Neutrophil (primary cell): ENCODE measurements at regions not wholly inside any gene's neighbourhood (a gene's known extent, or its start where the extent isn't known, plus 50 kb on each side); places are given as distances from the start of the nearest gene placed in this dataset.

ENCODE experiments used
- H3K27ac ChIP-seq: fragments of 200-600 bp; sonication (generic); 2 replicates; pipeline ENCODE4 v1.5.1; 2016; ENCODE audit warnings: mild to moderate bottlenecking, moderate library complexity
- H3K27me3 ChIP-seq: fragments of 200-600 bp; sonication (generic); 2 replicates; pipeline ENCODE4 v1.6.0; 2016; ENCODE audit warnings: mild to moderate bottlenecking
- H3K36me3 ChIP-seq: fragments of 200-600 bp; sonication (generic); 2 replicates; pipeline ENCODE4 v1.5.1; 2017
- H3K4me1 ChIP-seq, 2 experiments: fragments of 200-600 bp in 1 of 2; sonication (generic) in 1 of 2; 1 replicate in 1 of 2; 2 replicates in 1 of 2; pipeline versions ENCODE4 v1.5.1 to v1.6.1; 2013 to 2016; ENCODE audit warnings: low read depth in 1 of 2, low read length in 1 of 2, mild to moderate bottlenecking in 1 of 2, moderate library complexity in 1 of 2; ENCODE audit not compliant: control insufficient read depth in 1 of 2, insufficient read depth in 1 of 2
- H3K4me3 ChIP-seq, 2 experiments: fragments of 200-600 bp in 1 of 2; sonication (generic) in 1 of 2; 1 replicate in 1 of 2; 2 replicates in 1 of 2; pipeline ENCODE4 v1.5.1; 2013 to 2016; ENCODE audit warnings: low read depth in 1 of 2, low read length in 1 of 2, mild to moderate bottlenecking in 1 of 2, moderate library complexity in 1 of 2
- H3K9me3 ChIP-seq: fragments of 200-600 bp; sonication (generic); 2 replicates; pipeline ENCODE4 v1.5.1; 2016
- TF ChIP-seq, protein P1 (sequence below): fragments of 200-600 bp; sonication (generic); IDR thresholded peaks from 2 replicates; pipeline ENCODE4 v1.5.1; 2016; ENCODE audit warnings: antibody characterized with exemption

DNA sequence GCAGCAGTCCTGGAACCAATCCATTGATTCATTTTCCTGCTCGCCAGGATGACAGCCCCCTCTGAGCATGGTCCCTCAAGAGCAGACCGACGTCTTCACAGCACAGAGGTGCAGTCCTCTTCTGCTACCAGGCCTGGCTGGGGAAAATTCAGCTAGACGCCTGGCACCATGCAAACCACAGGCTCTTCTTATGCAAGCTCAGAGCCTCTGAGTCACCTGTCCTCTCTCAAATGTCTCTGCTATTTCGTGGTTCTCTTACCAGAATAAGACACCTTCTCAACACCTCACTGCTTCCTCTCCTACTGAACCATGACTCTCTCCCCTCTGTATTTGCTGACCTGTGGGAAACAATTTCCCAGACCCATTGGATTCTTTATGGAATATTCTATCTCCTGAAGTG, 79.8 kb upstream of the CYRIA start:
- TF ChIP-seq, protein P1, sequence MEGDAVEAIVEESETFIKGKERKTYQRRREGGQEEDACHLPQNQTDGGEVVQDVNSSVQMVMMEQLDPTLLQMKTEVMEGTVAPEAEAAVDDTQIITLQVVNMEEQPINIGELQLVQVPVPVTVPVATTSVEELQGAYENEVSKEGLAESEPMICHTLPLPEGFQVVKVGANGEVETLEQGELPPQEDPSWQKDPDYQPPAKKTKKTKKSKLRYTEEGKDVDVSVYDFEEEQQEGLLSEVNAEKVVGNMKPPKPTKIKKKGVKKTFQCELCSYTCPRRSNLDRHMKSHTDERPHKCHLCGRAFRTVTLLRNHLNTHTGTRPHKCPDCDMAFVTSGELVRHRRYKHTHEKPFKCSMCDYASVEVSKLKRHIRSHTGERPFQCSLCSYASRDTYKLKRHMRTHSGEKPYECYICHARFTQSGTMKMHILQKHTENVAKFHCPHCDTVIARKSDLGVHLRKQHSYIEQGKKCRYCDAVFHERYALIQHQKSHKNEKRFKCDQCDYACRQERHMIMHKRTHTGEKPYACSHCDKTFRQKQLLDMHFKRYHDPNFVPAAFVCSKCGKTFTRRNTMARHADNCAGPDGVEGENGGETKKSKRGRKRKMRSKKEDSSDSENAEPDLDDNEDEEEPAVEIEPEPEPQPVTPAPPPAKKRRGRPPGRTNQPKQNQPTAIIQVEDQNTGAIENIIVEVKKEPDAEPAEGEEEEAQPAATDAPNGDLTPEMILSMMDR, result no peak
- H3K9me3 ChIP-seq, result no peaks in the 10 kb centered on the region
- H3K4me1 ChIP-seq, result no peaks in the 10 kb centered on the region
- H3K27me3 ChIP-seq, result peaks cover 9% of the 10 kb centered on the region
- no peaks in the 10 kb centered on the region for H3K36me3 ChIP-seq
- no peak overlapping the region for H3K27ac ChIP-seq
- no peak overlapping the region for H3K4me3 ChIP-seq

DNA sequence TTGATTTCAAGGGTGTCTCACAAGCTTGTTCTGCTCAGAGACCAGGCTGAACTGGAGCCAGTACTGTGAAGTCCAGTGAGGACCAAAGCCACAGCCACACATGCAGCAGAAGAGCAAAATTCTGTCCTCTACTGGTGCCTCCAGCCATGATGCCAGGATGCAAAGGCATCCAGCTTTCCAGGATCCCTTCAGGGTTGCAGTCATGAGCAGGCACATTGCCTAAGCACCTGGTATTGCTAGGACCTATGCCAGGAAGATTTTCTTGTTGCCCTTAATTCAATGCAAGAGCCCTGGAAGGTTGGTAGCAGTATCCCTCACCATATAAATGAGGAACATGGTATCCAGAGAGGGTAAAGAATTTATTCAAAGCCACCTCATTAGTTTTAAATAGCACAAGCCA, 78.9 kb upstream of the CYRIA start:
- TF ChIP-seq, protein P1, result no peak
- Histone ChIP-seq H3K9me3 (no peaks in the 10 kb centered on the region), H3K4me1 (no peaks in the 10 kb centered on the region), H3K36me3 (no peaks in the 10 kb centered on the region), H3K27ac (no peak overlapping the region), H3K27me3 (peaks cover 9% of the 10 kb centered on the region), H3K4me3 (no peak overlapping the region)

DNA sequence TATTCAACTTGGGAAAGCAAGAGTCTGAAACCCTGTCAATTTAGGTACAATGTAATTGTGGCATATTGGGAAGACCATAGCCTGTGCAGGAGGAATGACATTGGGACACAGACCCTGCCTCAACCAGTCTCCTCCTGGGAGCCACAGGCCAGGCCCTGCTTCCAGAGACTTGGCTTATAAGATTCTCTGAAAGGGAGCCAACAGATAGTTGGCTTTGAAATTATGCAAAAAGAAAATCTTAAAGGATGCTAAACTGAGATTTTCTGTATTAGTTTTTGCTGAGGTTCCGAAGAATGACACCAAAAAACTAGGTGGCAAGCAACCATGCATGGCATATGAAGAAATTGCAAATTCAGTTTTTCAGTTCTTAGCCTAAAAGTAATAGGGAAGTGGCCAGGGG, 76.4 kb upstream of the CYRIA start:
- H3K4me1 ChIP-seq, result no peaks in the 10 kb centered on the region
- no peaks in the 10 kb centered on the region for H3K9me3 ChIP-seq
- H3K36me3 ChIP-seq, result no peaks in the 10 kb centered on the region
- TF ChIP-seq, protein P1, result no peak
- peaks cover 9% of the 10 kb centered on the region for H3K27me3 ChIP-seq
- H3K27ac ChIP-seq, result no peak overlapping the region
- no peak overlapping the region for H3K4me3 ChIP-seq

DNA sequence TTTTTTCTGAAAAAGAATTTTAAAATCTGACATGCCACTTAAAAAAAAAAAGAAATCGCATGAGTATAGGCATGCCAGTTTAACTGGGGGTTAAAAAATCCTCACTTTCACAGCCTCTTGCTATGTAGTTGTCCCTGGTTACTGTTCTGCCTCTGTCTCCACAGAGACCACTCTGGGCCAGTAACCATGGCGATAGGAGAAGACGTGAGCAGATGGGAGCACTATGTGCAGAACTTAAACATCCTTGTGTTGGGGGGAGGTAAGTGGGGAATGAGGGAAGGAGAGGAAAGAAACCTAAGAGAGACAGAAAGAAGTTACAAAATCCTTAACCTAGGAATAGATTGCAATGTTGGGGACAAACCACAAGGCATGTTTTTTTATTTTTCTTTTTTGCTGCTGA, 75.9 kb upstream of the CYRIA start:
- H3K9me3 ChIP-seq, result no peaks in the 10 kb centered on the region
- peaks cover 5% of the 10 kb centered on the region for H3K27me3 ChIP-seq
- H3K4me1 ChIP-seq, result no peaks in the 10 kb centered on the region
- TF ChIP-seq, protein P1, result no peak
- no peaks in the 10 kb centered on the region for H3K36me3 ChIP-seq
- no peak overlapping the region for H3K27ac ChIP-seq
- H3K4me3 ChIP-seq, result no peak overlapping the region

DNA sequence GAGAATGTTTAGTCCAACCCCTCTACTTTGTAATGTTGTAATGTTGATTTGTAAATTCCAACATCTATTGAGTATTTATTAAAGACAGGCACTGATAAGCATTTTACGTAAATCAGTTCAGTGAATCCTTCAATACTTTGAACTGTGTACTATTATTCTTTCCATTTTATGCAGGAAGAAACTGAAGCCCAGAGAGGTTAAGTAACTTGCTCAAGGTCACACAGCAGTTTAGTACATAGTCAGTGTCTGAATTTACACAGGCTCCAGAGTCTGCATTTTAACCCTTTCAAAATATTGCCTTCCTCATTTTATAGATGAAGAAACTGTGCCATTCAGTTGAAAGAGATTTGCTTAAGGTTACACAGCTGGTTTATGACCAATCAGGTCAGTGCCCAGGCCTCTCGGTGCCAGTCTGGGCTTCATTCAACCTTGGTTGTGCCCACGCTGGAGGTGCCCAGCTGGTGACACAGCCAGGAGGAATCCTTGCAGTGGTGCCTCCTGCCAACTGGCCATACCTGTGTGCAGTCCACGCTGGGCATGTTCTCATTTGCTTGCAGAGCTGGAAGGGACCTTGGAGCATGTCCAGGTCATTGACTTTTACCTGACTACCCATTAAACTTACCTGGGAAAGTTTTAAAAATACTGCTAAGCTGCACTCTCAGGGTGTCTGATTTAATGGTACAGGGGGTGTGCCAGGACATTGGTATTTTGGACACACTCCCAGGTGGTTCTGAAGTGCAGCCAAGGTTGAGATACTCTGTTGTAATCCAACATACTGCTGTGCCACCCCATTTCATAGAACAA, 74.3 kb upstream of the CYRIA start:
- H3K36me3 ChIP-seq, result no peaks in the 10 kb centered on the region
- H3K4me3 ChIP-seq, result no peak overlapping the region
- H3K4me1 ChIP-seq, result no peaks in the 10 kb centered on the region
- TF ChIP-seq, protein P1, result no peak
- H3K9me3 ChIP-seq, result no peaks in the 10 kb centered on the region
- H3K27me3 ChIP-seq, result no peaks in the 10 kb centered on the region
- no peak overlapping the region for H3K27ac ChIP-seq
